Mesendoderm (in vitro differentiated cells): ENCODE measurements at regions not wholly inside any gene's neighbourhood (a gene's known extent, or its start where the extent isn't known, plus 50 kb on each side); places are given as distances from the start of the nearest gene placed in this dataset.

Experiments
- DNase-seq: peaks from one replicate; pipeline ENCODE4 v3.0.0; 2013
- H2AK5ac ChIP-seq: 2 replicates; pipeline ENCODE4 v1.6.1; 2013; ENCODE audit warnings: low read length, inconsistent platforms
- H2BK120ac ChIP-seq: 2 replicates; pipeline ENCODE4 v1.6.1; 2013; ENCODE audit warnings: low read depth, mild to moderate bottlenecking, low read length, moderate library complexity, mixed read lengths
- H2BK15ac ChIP-seq: replicated peaks from 2 replicates; pipeline ENCODE4 v1.6.1; 2013; ENCODE audit warnings: low read depth, mild to moderate bottlenecking, moderate library complexity
- H2BK5ac ChIP-seq: 2 replicates; pipeline ENCODE4 v1.6.1; 2013; ENCODE audit warnings: low read length, inconsistent platforms
- H3K18ac ChIP-seq: 2 replicates; pipeline ENCODE4 v1.6.1; 2013; ENCODE audit warnings: mild to moderate bottlenecking, low read length, mixed read lengths
- H3K23ac ChIP-seq: one replicate; pipeline ENCODE4 v1.6.1; 2013; ENCODE audit warnings: low read length
- H3K27ac ChIP-seq: 2 replicates; pipeline ENCODE4 v1.5.1; 2013; ENCODE audit warnings: low read depth, mild to moderate bottlenecking, inconsistent platforms, low read length, moderate library complexity
- H3K27me3 ChIP-seq: 2 replicates; pipeline ENCODE4 v1.6.1; 2013; ENCODE audit warnings: low read length, control low read depth, mild to moderate bottlenecking, inconsistent platforms; ENCODE audit not compliant: insufficient read depth, poor library complexity
- H3K36me3 ChIP-seq: 2 replicates; pipeline ENCODE4 v1.6.1; 2013; ENCODE audit warnings: low read length, inconsistent platforms; ENCODE audit not compliant: control insufficient read depth, insufficient read depth
- H3K4ac ChIP-seq: one replicate; pipeline ENCODE4 v1.6.1; 2013; ENCODE audit warnings: low read depth, mild to moderate bottlenecking, low read length, moderate library complexity
- H3K4me1 ChIP-seq: 2 replicates; pipeline ENCODE4 v1.6.1; 2013; ENCODE audit warnings: low read depth, low read length, inconsistent platforms; ENCODE audit not compliant: control insufficient read depth
- H3K4me2 ChIP-seq: 2 replicates; pipeline ENCODE4 v1.6.1; 2013; ENCODE audit warnings: low read length
- H3K4me3 ChIP-seq: 2 replicates; pipeline ENCODE4 v1.5.1; 2013; ENCODE audit warnings: mild to moderate bottlenecking, low read length
- H3K56ac ChIP-seq: one replicate; pipeline ENCODE4 v1.6.1; 2013; ENCODE audit warnings: low read length
- H3K79me1 ChIP-seq: 2 replicates; pipeline ENCODE4 v1.6.1; 2013; ENCODE audit warnings: low read length, inconsistent platforms
- H3K79me2 ChIP-seq: 2 replicates; pipeline ENCODE4 v1.6.1; 2013; ENCODE audit warnings: mild to moderate bottlenecking, low read length; ENCODE audit not compliant: control insufficient read depth, insufficient read depth
- H3K9ac ChIP-seq: 2 replicates; pipeline ENCODE4 v1.6.1; 2013; ENCODE audit warnings: low read length, inconsistent platforms
- H4K5ac ChIP-seq: one replicate; pipeline ENCODE4 v1.6.1; 2013; ENCODE audit warnings: low read length
- H4K8ac ChIP-seq: one replicate; pipeline ENCODE4 v1.6.1; 2013; ENCODE audit warnings: low read depth, mild to moderate bottlenecking, control low read depth, low read length, moderate library complexity
- WGBS: extraction: QIAGEN DNeasy Blood & Tissue Kit; methylation state at CpG from one replicate; pipeline ENCODE4 v1.1.7; 2013; ENCODE audit warnings: low lambda C conversion rate, missing lambda C conversion rate; ENCODE audit not compliant: insufficient coverage; ENCODE audit errors: extremely low coverage; 5-methylcytosine and 5-hydroxymethylcytosine counted together

GRCh38 chr7:54116956-54117355 lies 425.2 kb upstream of the VSTM2A start:
- Histone ChIP-seq H3K36me3 (no peaks in the 10 kb centered on the region), H3K4me3 (no peak overlapping the region), H2BK5ac (no peak overlapping the region), H2AK5ac (no peak overlapping the region), H4K8ac (no peak overlapping the region), H3K4ac (no peak overlapping the region), H3K4me1 (no peaks in the 10 kb centered on the region), H3K79me2 (no peaks in the 10 kb centered on the region), H2BK15ac (no peak overlapping the region), H2BK120ac (no peak overlapping the region), H3K9ac (no peak overlapping the region), H3K27me3 (no peaks in the 10 kb centered on the region), H3K27ac (no peak overlapping the region), H4K5ac (no peak overlapping the region), H3K79me1 (no peaks in the 10 kb centered on the region), H3K56ac (no peak overlapping the region), H3K23ac (no peak overlapping the region), H3K4me2 (no peak overlapping the region), H3K18ac (no peak overlapping the region)
- peak; percentile 20 for DNase-seq
- no CpG with 5 or more reads among the region's 2 CpGs for WGBS

DNA sequence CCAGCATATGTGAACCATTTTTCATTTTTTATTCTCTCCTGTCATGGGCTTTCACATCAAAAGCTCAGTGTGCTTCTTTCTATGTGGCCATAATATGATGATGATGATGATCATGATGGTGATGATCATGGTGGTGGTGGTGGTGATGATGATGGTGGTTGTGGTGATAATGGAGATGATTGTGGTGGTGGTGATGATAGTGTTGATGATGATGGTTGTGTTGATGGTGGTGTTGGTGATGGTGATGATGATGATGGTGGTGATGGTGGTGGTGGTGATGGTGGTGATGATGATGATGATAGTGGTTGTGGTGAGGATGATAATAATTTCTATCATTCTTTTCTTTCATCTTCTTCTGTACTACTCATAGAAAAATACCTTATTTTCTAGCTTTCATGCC lies 413.1 kb upstream of the VSTM2A start:
- Histone ChIP-seq H3K79me2 (no peaks in the 10 kb centered on the region), H3K56ac (no peak overlapping the region), H3K4me1 (no peaks in the 10 kb centered on the region), H3K79me1 (no peaks in the 10 kb centered on the region), H2BK5ac (no peak overlapping the region), H2BK120ac (no peak overlapping the region), H3K4me2 (no peak overlapping the region), H4K5ac (no peak overlapping the region), H3K9ac (no peak overlapping the region), H2AK5ac (no peak overlapping the region), H3K23ac (no peak overlapping the region), H3K36me3 (no peaks in the 10 kb centered on the region), H3K18ac (no peak overlapping the region), H3K4ac (no peak overlapping the region), H2BK15ac (no peak overlapping the region), H4K8ac (no peak overlapping the region), H3K4me3 (no peak overlapping the region), H3K27ac (no peak overlapping the region), H3K27me3 (no peaks in the 10 kb centered on the region)
- DNase-seq = no peak

DNA sequence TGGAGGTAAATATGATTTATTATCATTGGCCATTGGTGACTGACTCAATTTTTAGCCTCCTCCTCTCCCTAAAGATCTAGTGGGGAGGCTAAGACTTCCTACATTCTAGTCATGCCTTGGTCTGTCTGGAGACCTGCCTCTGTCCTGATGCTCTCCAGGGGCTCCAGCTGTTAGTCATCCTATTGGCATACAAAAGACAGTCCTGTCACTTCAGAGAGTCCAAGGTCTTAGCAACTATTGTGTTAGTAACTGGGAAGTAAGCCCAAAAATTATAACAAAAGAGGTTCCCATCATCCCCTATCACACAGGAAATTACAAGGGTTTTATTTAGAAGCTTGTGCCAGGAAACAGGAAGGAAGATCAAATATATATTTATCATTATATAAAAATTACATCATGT lies 400.6 kb upstream of the VSTM2A start:
- Histone ChIP-seq H3K4me3 (no peak overlapping the region), H3K36me3 (no peaks in the 10 kb centered on the region), H2AK5ac (no peak overlapping the region), H4K5ac (no peak overlapping the region), H3K4me2 (no peak overlapping the region), H3K27me3 (no peaks in the 10 kb centered on the region), H3K4ac (no peak overlapping the region), H3K18ac (no peak overlapping the region), H3K9ac (no peak overlapping the region), H2BK120ac (no peak overlapping the region), H4K8ac (no peak overlapping the region), H3K79me1 (no peaks in the 10 kb centered on the region), H3K56ac (no peak overlapping the region), H3K4me1 (no peaks in the 10 kb centered on the region), H3K27ac (no peak overlapping the region), H2BK15ac (no peak overlapping the region), H2BK5ac (no peak overlapping the region), H3K23ac (no peak overlapping the region), H3K79me2 (no peaks in the 10 kb centered on the region)
- peak; percentile 75 for DNase-seq

- Histone ChIP-seq H3K27ac (no peak overlapping the region), H3K18ac (no peak overlapping the region), H4K5ac (no peak overlapping the region), H3K79me1 (no peaks in the 10 kb centered on the region), H3K4ac (no peak overlapping the region), H2AK5ac (no peak overlapping the region), H2BK120ac (no peak overlapping the region), H2BK5ac (no peak overlapping the region), H3K9ac (no peak overlapping the region), H3K4me1 (no peaks in the 10 kb centered on the region), H2BK15ac (no peak overlapping the region), H3K56ac (no peak overlapping the region), H3K23ac (no peak overlapping the region), H3K27me3 (no peaks in the 10 kb centered on the region), H3K36me3 (no peaks in the 10 kb centered on the region), H3K79me2 (no peaks in the 10 kb centered on the region), H3K4me2 (no peak overlapping the region), H4K8ac (no peak overlapping the region), H3K4me3 (no peak overlapping the region)
- no CpG with 5 or more reads among the region's 8 CpGs for WGBS
- peak; percentile 2 for DNase-seq
Measured at GRCh38 chr7:54145716-54146115, 396.5 kb upstream of the VSTM2A start.

GRCh38 chr7:54153462-54153861 lies 388.7 kb upstream of the VSTM2A start:
- H3K27ac ChIP-seq = no peak overlapping the region
- H3K18ac ChIP-seq = no peak overlapping the region
- H3K9ac ChIP-seq = no peak overlapping the region
- no peaks in the 10 kb centered on the region for H3K79me1 ChIP-seq
- no peaks in the 10 kb centered on the region for H3K4me1 ChIP-seq
- no peak overlapping the region for H3K23ac ChIP-seq
- no peak overlapping the region for H4K8ac ChIP-seq
- H2BK5ac ChIP-seq = no peak overlapping the region
- H3K79me2 ChIP-seq = no peaks in the 10 kb centered on the region
- WGBS = no CpG with 5 or more reads among the region's 2 CpGs
- H3K36me3 ChIP-seq = no peaks in the 10 kb centered on the region
- no peak overlapping the region for H2AK5ac ChIP-seq
- no peak overlapping the region for H3K56ac ChIP-seq
- no peak overlapping the region for H3K4me2 ChIP-seq
- H3K27me3 ChIP-seq = no peaks in the 10 kb centered on the region
- no peak overlapping the region for H2BK120ac ChIP-seq
- H2BK15ac ChIP-seq = no peak overlapping the region
- no peak overlapping the region for H3K4ac ChIP-seq
- H4K5ac ChIP-seq = no peak overlapping the region
- DNase-seq = no peak
- H3K4me3 ChIP-seq = no peak overlapping the region

- no peak overlapping the region for H4K8ac ChIP-seq
- no peaks in the 10 kb centered on the region for H3K36me3 ChIP-seq
- H3K4ac ChIP-seq = no peak overlapping the region
- H3K18ac ChIP-seq = no peak overlapping the region
- no peak overlapping the region for H3K23ac ChIP-seq
- H3K4me3 ChIP-seq = no peak overlapping the region
- WGBS = no CpG with 5 or more reads among the region's 2 CpGs
- H2BK120ac ChIP-seq = no peak overlapping the region
- H4K5ac ChIP-seq = no peak overlapping the region
- H3K27ac ChIP-seq = no peak overlapping the region
- no peak overlapping the region for H2BK5ac ChIP-seq
- H3K79me1 ChIP-seq = no peaks in the 10 kb centered on the region
- no peaks in the 10 kb centered on the region for H3K4me1 ChIP-seq
- no peak overlapping the region for H3K9ac ChIP-seq
- no peak overlapping the region for H2AK5ac ChIP-seq
- H3K27me3 ChIP-seq = no peaks in the 10 kb centered on the region
- no peak overlapping the region for H3K4me2 ChIP-seq
- no peaks in the 10 kb centered on the region for H3K79me2 ChIP-seq
- no peak for DNase-seq
- H3K56ac ChIP-seq = no peak overlapping the region
- no peak overlapping the region for H2BK15ac ChIP-seq
Measured at GRCh38 chr7:54159088-54159487, 383.1 kb upstream of the VSTM2A start.
